ENCODE measurements at regions not wholly inside any gene's neighbourhood (a gene's known extent, or its start where the extent isn't known, plus 50 kb on each side); places are given as distances from the start of the nearest gene placed in this dataset.
A peak's percentile ranks its signal among the peaks of the same experiment; 100 is the strongest.
"Not testable (repeated sequence)": the region's sequence is repeated elsewhere in the genome, so short reads cannot be mapped to it uniquely, and the experiment has no call there.

DNA sequence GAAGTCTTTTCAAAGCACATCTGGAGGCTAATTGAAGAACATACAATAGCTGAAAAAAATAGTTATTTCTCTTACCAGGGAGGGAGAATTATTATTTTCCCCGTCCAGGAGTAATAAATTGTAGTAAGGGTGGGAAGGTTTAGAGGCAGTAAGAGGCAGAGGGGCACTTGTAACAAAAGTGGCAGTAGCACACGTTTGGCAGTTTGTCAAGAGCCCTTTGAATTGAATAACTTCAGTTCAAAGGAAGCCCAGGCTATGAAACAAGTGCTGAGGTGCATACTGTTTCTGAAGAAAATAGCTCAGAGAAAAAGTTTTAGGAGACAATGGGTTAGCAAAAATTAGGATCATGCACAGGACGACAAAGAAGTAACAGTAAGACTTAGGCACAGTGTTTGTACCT lies 451.3 kb downstream of the LRRC70 start:
- no peak for DNase-seq (ENCODE audit: low read depth in 4 of 4, low spot score in 3 of 4)

DNA sequence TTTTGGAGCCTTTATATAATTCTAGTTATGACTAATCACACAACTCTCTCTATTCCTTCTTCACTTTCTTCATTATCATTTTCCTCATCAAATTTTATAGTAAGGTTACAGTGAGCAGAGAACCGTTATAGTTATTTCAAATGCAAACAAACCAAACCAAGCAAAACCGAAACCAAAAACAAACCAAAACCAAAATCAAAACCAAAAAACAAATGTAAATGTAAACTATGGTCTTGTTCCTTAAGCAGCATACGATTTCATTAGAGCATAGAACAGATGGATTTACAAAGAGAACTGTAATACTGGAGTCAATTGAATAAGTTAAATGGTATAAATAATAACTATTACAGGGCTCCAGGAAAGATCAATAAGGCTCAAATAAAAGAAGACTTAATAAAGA lies 447.1 kb downstream of the LRRC70 start:
- DNase-seq (ENCODE audit: low read depth in 4 of 4, low spot score in 3 of 4), result no peak

DNA sequence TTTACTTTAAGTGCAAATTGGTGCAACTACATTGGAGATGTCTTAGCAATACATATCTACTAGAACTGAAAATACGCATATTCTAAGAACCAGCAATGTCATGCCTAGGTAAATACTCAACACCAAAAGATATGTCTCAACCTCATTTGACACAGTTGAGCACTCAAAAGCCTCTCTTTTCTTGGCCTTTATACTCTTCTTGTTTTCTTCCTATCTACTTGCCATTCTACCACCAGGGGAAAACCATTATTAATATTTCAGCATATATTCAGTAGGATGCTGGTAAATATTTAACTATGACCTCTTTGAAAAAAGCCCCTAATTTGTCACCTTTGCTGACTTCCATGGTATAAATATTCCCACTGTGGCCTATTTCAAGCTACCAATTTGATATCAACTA lies 443.8 kb downstream of the LRRC70 start:
- DNase-seq (ENCODE audit: low read depth in 4 of 4, low spot score in 3 of 4), result no peak

DNA sequence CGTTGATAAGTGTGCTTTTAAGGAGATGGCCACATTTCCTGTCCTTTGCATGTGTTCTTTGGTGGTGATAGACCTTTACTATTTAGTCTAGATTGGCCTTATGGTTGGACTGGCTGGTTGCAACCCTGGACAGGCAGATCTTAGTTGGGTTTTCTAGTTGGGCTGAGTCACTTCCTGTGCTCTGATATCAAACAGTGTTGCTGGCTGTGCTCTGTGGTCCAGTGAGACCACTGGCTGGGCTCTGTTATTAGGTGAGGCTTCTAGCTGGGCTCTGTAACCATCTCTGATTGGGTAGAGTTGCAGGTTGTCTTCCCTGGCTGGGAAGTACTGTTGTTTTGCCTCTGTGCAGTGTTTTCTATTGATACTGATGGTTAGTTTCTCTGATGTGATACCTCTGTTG lies 432.5 kb downstream of the LRRC70 start:
- no peak for DNase-seq (ENCODE audit: low read depth in 4 of 4, low spot score in 3 of 4)

DNA sequence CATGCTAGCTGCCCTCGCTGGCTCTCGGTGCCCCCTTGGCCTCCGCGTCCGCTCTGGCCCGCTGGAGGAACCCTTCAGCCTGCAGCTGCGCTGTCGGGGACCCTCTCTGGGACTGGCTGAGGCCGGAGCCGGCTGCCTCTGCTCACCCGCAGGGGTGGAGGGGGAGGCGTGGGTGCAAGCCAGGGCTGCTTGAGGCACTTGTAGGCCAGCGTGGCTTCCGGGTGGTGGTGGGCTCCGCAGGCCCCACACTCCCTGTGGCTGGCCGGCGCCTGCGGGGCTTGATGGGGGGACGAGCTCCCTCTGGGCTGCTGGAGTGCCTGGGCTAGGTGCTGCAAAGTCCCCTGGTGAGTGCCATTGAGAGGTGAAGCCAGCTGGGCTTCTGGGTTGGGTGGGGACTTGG lies 429.6 kb downstream of the LRRC70 start:
- no peak for DNase-seq (ENCODE audit: low read depth in 4 of 4, low spot score in 3 of 4)

DNA sequence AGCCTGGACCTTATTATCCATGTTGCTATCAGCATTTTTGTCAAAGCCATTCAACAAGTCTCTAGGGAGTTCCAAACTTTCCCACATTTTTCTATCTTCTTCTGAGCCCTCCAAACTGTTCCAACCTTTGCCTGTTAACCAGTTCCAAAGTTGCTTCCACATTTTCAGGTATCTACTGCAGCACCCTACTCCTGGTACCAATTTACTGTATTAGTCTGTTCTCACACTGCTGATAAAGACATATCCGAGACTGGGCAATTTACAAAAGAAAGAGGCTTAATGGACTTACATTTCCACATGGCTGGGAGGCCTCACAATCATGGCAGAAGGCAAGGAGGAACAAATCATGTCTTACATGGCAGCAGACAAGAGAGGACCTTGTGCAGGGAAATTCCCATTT lies 416.2 kb downstream of the LRRC70 start:
- not testable (repeated sequence) for DNase-seq (ENCODE audit: low read depth in 4 of 4, low spot score in 3 of 4)

DNA sequence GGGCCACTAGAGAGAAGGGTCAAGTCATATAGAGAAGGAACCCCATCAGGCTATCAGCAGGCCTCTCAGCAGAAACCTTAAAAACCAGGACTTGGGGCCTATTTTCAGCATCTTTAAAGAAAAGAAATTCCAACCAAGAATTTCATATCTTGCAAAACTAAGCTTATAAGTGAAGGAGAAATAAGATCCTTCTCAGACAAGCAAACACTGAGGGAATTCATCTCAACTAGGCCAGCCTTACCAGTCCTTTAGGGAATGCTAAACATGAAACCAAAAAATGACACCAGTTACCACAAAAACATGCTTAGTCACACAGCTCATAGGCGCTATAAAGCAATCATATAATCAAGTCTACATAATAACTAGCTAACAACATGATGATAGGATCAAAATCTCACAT lies 407.1 kb downstream of the LRRC70 start:
- no peak for DNase-seq (ENCODE audit: low read depth in 4 of 4, low spot score in 3 of 4)

DNA sequence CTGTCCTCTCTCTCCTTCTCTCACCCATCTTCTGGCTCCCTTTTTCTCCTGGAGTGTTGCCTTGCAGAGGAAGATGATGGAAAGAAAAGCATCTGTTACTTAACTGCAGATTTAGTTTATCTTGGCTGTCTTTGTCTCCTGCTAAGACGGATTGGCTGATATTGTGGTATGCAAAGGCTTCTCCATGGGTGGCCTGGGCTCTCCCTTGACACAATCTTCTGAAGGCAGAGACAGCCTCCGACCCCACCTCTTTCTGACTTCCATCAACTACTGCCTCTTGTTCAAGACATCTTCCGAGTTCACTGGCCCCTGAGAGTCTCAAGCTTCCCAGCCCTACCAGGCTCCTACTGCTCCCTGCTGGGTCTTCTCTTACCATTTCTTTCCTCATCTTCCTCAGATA lies 403.7 kb downstream of the LRRC70 start:
- DNase-seq (ENCODE audit: low read depth in 4 of 4, low spot score in 3 of 4), result no peak

DNA sequence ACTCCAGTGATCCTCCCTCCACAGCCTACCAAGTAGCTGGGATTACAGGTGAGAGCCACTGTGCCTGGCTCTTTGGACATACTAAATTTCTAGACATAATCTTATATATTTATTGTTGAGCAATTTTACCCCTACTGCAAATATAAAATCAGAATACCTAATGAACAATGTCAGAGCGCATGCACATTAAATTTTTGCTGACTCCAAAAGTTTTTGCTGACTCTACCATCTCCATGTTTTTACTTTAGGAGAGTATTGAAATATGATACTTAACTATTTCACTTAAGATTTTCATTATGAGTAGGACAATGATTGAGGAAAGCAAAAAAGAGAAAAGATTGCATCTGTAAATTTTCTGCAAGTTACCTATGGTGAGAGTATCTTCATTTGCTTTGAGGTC lies 402.3 kb downstream of the LRRC70 start:
- DNase-seq (ENCODE audit: low read depth in 4 of 4, low spot score in 3 of 4), result no peak

DNA sequence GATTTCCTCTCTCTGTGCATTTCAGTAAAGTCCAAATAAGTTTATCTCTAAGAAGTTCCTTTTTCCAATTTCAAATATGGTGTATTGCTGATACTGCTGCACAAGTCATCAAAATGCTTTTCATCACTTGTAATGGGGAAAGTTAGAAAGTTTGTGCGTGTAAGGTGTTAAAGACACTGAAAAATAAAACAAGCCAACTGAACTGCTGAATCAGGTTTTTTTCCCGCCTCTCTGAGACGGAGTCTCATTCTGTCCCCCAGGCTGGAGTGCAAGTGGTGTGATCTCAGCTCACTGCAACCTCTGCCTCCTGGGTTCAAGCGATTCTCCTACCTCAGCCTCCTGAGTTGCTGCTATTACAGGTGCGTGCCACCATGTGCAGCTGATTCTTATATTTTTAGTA lies 400.9 kb downstream of the LRRC70 start:
- no peak for DNase-seq (ENCODE audit: low read depth in 4 of 4, low spot score in 3 of 4)

DNA sequence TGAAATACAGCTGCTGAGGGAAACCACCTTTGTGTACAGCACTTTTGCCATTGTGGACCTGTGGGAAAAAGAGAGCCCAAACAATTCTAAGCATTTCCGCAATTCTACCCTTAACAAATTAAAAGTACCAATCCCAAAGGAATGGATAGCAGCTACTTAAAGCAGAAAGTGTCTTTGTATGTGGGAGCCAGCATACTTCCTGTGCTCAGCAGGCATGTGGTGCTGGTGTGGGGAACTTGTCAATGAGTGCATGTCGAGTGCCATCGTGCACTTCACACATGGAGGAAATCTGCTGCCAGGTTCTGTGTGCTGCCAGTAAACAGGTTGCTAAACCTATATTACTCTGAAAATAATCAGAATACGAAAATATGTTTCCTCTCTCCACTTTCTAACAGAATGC lies 399.0 kb downstream of the LRRC70 start:
- no peak for DNase-seq (ENCODE audit: low read depth in 4 of 4, low spot score in 3 of 4)

DNA sequence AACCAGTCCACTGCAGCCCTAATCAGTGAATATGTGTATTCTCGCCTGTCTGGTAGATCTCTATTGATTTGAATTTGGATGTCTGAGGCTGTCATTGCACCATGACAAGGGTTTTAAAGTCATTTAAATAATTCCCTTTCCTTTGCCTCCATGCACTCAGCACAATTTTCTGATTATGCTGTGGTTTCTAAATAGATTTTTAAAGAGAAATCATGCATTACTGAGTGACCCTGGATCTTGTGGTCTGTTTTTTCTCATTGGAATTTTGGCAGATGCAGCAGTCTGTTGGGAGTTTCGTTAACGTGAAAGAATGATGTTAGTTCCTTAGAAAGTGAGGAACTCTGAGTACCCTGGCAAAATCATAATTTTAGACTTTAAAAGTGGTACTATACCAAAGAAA lies 396.0 kb downstream of the LRRC70 start:
- no peak for DNase-seq (ENCODE audit: low read depth in 4 of 4, low spot score in 3 of 4)

DNA sequence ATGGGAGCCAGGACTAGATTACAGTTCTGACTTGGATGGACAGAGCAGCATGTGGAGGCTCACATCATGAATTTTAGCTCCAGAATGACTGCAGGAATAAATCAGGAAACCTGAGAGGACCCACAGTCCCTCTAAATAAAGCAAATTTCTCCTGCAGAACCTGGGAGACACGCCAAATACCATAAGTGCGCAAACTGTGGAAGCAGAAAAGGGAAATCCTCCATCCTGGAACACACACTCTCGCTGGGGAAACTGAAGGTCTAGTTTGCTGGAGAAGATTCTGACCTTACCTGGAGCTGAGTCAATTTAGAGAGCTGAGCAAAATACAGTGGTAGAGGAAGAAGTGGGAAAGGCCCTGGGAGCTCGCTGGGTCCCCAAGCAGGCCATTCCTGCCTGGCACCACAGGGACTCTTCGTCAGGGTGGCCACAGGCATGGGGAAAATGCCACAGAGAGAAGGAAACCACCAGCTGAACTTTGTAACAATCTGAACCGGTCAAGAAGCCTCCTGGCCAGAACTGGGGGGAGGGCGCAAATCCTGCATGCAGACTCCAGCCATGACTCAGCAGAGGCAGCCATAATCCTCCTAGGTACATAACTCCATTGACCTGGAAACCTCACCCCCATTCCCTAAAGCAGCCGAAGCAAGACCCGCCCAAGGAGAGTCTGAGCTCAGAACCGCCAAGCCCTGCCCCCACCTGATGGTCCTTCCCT lies 390.9 kb downstream of the LRRC70 start:
- no peak for DNase-seq (ENCODE audit: low read depth in 4 of 4, low spot score in 3 of 4)

DNA sequence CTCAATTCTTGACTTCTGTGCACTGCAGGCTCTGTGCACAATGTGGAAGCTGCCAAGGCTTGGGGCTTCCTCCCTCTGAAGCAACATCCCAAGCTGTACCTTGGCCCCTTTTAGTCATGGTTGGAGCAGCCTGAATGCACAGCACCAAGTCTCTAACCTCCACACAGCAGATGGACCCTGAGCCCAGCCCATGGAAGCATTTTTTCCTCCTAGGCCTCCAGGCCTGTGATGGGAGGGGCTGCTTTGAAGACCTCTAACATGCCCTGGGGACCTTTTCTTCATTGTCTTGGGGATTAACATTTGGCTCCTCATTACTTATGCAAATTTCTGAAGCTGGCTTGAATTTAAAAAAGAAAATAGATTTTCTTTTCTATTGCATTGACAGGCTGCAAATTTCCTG lies 385.8 kb downstream of the LRRC70 start:
- no peak for DNase-seq (ENCODE audit: low read depth in 4 of 4, low spot score in 3 of 4)

DNA sequence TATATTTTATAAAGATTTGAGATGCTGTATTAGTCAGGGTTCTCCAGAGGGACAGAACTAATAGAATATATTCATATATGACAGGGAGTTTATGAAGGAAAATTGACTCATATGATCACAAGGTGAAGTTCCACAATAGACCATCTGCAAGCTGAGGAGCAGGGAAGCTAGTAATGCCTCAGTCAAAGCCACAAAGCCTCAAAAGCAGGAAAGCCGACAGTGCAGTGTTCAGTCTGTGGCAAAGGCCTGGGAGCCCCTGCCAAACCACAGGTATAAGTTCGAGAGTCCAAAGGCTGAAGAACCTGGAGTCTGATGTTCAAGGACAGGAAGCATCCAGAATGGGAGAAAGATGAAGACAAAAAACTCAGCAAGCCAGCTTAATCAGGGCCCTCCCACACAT lies 382.2 kb downstream of the LRRC70 start:
- DNase-seq (ENCODE audit: low read depth in 4 of 4, low spot score in 3 of 4), result no peak

DNA sequence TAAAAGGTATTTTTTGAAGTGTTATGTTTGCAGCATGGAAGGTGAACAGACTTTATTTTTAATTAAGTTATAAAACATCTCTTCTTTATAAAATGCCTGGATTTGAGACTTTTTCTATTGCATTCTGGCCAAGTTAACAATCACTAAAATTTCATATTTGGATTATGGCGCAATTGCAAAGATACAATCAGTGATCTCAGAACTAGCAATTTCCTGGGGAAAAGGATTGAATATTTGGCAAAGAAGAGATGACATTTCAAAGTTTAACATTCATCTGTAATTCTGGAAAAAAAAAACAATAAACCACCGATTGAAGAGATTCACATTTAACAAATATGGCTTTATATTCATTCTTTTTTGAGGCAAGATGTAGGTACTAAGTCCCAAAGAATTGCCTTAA lies 378.0 kb downstream of the LRRC70 start:
- no peak for DNase-seq (ENCODE audit: low read depth in 4 of 4, low spot score in 3 of 4)

DNA sequence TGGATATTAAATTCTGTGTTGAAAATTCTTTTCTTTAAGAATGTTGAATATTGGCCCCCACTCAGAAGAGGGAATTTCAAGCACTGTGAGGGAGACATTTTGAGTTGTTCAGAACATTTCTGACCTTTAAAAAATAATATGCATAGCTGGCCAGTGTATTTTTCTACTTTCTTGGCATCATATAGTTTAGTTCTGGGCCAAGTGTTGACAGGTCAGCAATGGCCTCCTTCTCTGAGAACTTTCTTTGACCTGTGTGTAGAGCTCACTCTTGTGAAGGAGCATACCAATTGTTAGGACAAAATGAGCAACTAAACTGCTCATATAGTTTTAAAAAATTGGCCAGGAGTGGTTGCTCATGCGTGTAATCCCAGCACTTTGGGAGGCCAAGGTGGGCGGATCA lies 376.0 kb downstream of the LRRC70 start:
- DNase-seq (ENCODE audit: low read depth in 4 of 4, low spot score in 3 of 4), result no peak

DNA sequence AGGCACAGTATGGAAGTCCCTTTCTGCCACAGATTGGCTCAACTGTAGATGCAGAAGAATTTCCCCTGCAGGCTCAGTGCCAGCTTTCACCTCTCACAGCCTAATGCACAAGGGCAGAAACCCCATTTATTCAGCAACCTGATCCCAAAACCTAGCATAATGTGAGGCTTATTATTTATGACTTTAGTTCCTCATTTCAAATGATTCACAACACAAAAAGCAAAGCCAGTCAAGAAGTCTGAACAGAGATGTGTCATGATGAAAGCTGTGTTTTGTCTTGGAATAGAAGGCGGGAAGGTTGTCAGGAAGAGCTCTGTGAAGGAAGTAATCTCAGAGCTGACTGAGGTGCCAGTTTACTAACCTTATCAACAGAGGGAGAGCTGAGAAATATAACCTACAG lies 369.7 kb downstream of the LRRC70 start:
- no peak for DNase-seq (ENCODE audit: low read depth in 4 of 4, low spot score in 3 of 4)

DNA sequence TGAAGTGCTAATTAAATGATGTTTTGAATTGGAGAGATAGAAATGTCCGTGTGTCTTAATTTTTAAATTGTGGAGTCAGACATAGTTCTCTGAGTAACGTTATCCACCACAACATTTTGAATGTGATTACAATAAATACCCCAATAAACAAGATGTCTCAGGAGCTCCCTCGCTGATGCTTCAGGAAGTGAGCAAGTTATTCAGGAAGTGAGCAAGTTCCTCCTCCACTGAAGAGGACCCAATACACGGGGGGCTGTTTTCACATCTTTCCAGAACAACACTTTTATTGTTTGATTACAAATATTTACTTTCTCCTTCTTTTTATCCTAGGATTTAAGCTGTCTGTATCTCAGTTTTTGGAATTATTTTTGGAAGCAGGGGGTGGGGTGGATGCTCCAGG lies 363.8 kb downstream of the LRRC70 start:
- DNase-seq (ENCODE audit: low read depth in 4 of 4, low spot score in 3 of 4), result no peak

DNA sequence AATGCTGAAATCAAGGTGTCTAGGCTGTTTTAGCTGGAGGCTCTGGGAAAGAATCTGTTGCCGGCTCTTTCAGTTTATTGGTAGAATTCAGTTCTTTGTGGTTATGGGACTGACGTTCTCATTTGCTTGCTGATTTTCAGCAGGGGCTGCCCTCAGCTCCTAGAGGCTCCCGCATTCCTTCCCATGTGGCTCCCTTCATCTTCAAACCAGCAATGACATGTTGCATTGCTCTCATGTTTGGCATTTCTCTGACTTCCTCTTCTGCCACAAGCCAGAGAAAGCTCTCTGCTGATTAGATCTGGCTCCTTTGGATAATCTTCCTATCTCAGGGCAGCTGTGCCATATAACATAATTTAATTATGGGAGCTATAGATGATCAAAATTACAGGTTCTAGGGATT lies 360.3 kb downstream of the LRRC70 start:
- DNase-seq (ENCODE audit: low read depth in 4 of 4, low spot score in 3 of 4), result no peak

DNA sequence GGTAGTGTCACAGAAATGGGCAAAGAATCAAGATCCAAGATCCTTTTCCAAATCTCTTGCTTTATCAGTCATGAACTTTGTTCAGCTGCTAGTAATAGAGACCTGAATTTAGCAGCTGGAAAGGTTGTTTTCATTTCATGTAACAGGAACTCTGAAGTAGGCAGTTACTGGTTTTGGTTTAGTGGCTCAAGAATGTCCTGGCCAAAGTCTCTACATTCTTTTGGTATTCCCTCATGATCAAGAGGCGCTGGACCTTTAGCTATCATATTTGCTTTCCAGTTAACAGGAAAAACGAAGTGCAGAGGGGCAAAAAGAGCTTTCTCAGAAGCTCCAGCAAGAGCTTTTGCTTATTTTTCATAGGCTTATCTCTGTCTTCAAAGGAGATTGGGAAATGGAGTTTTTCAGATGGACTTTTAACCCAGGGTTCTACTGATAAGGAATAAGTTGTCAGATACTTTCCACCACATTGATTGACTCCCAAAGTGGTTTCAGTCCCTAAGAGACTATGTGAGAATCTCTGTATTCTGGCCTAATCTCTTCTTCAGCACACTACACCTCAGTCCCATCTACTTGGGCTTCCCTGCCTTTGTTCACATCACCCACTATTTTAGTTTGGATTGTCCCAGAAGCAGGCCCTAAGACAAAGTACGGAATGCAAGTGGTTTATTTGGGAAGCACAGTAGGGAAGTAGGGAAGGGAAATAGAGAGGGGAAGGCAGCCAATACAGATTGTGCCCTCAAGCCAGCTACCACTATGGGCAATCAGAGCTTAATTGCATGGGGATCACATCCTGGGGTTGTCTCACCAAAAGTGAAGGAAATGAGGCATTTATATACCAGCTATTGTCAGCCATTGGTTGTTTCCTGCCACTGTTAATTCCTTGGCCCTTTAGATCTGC lies 359.3 kb downstream of the LRRC70 start:
- peak in 1 of 4 donors; percentile 27 for DNase-seq (ENCODE audit: low read depth in 4 of 4, low spot score in 3 of 4)

DNA sequence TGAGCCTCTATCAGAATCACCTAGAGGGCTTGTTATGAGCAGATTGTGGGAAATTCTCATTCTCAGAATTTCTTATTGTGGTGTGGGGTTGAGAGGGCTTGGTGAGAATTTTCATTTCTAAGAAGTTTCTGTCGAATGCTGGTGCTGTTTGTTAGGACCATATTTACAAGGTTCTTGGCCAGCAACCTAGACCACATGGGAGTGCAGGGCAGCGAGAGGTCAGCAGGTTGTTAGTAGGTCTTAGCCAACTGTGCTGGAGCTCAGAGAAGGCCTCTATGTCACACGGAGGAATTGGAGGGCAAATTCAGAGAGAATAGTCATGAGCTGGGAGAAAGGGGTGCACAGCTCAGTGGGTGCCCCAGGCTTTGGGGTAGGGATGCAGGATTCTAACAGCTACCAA lies 357.0 kb downstream of the LRRC70 start:
- no peak for DNase-seq (ENCODE audit: low read depth in 4 of 4, low spot score in 3 of 4)
